Left renal pelvis (tissue), 4 donors: ENCODE measurements at regions not wholly inside any gene's neighbourhood (a gene's known extent, or its start where the extent isn't known, plus 50 kb on each side); places are given as distances from the start of the nearest gene placed in this dataset.

Experiments used
- DNase-seq, 4 donors: peaks; one replicate each; pipeline ENCODE4 v3.0.0-alpha.2; 2013; ENCODE audit warnings: low read depth in 4 of 4, low spot score in 3 of 4

- no peak for DNase-seq
Observed at GRCh38 chr1:4532656-4533055, 121.8 kb upstream of the AJAP1 start.

GRCh38 chr1:4546911-4547310 is 107.5 kb upstream of the AJAP1 start:
- DNase-seq, result no peak

GRCh38 chr1:4549930-4550329 is 104.5 kb upstream of the AJAP1 start:
- peak in 1 of 4 donors; percentile 55 for DNase-seq

GRCh38 chr1:4550941-4551340 is 103.5 kb upstream of the AJAP1 start:
- DNase-seq, result no peak

- no peak for DNase-seq
Observed at GRCh38 chr1:4551706-4552105, 102.7 kb upstream of the AJAP1 start.

- DNase-seq, result no peak
Observed at GRCh38 chr1:4553761-4554160, 100.6 kb upstream of the AJAP1 start.

GRCh38 chr1:4554271-4554865 is 100.0 kb upstream of the AJAP1 start:
- DNase-seq, result no peak

GRCh38 chr1:4557949-4558348 is 96.5 kb upstream of the AJAP1 start:
- DNase-seq, result no peak

- no peak for DNase-seq
Observed at GRCh38 chr1:4561205-4561604, 93.2 kb upstream of the AJAP1 start.

GRCh38 chr1:4562321-4562720 is 92.1 kb upstream of the AJAP1 start:
- DNase-seq, result no peak

- no peak for DNase-seq
Observed at GRCh38 chr1:4563586-4563985, 90.8 kb upstream of the AJAP1 start.

- DNase-seq, result no peak
Observed at GRCh38 chr1:4564051-4564450, 90.4 kb upstream of the AJAP1 start.

GRCh38 chr1:4565166-4565565 is 89.2 kb upstream of the AJAP1 start:
- no peak for DNase-seq

GRCh38 chr1:4565801-4566449 is 88.5 kb upstream of the AJAP1 start:
- DNase-seq, result no peak

GRCh38 chr1:4571263-4571662 is 83.1 kb upstream of the AJAP1 start:
- DNase-seq, result no peak

GRCh38 chr1:4573526-4573925 is 80.9 kb upstream of the AJAP1 start:
- DNase-seq, result no peak

- DNase-seq, result no peak
Observed at GRCh38 chr1:4581807-4582206, 72.6 kb upstream of the AJAP1 start.

- DNase-seq, result no peak
Observed at GRCh38 chr1:4584449-4584848, 70.0 kb upstream of the AJAP1 start.

GRCh38 chr1:4585216-4585615 is 69.2 kb upstream of the AJAP1 start:
- no peak for DNase-seq

- no peak for DNase-seq
Observed at GRCh38 chr1:4585705-4586104, 68.7 kb upstream of the AJAP1 start.

GRCh38 chr1:4586611-4587160 is 67.7 kb upstream of the AJAP1 start:
- DNase-seq, result no peak

- DNase-seq, result no peak
Observed at GRCh38 chr1:4587721-4588120, 66.7 kb upstream of the AJAP1 start.

- DNase-seq, result no peak
Observed at GRCh38 chr1:4590756-4591155, 63.7 kb upstream of the AJAP1 start.
